ENCODE measurements at regions not wholly inside any gene's neighbourhood (a gene's known extent, or its start where the extent isn't known, plus 50 kb on each side); places are given as distances from the start of the nearest gene placed in this dataset.

DNA sequence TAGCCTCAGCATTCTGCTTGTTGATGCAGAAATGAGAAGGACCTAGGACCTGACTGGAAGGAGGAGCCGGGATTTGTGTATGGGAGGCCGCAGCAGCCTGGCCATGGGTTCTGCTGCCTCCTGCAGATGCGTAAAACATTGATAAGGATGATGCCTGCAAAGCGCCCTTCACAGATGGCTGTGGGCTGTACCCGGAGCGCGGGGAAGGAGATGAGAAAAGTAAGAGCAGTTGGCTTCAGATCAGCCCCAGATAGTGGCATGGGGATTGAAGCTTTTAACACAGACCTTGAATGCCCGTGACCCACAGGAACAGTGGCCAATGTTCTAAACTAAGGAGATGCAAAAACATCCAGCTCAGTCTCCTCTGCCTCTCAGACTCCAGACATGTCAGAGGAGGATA is 136.4 kb upstream of the KCNG1 start:
- TF ChIP-seq POLR2A (IDR thresholded peaks at IDR 0.05; ENCODE audit: low read depth, low read length) = no peak
- TF ChIP-seq SPI1 (IDR thresholded peaks at IDR 0.05; ENCODE audit: low read depth, low read length) = no peak
- TF ChIP-seq PAX5 (IDR thresholded peaks at IDR 0.05; ENCODE audit: insufficient read depth, low read length, severe bottlenecking) = no peak
- TF ChIP-seq POLR2AphosphoS5 (IDR thresholded peaks at IDR 0.05; ENCODE audit: low read depth, low read length) = no peak
